Testis (tissue), 2 donors: ENCODE measurements at regions not wholly inside any gene's neighbourhood (a gene's known extent, or its start where the extent isn't known, plus 50 kb on each side); places are given as distances from the start of the nearest gene placed in this dataset.

Source experiments
- DNase-seq: peaks from one replicate; pipeline ENCODE4 v3.0.0-alpha.2; 2019
- H3K27ac ChIP-seq, 2 donors: fragments of 200-600 bp; sonication (generic); one replicate each; pipeline ENCODE4 v1.5.1; 2019
- H3K27me3 ChIP-seq: fragments of 200-600 bp; sonication (generic); one replicate; pipeline ENCODE4 v1.5.1; 2019
- H3K36me3 ChIP-seq: fragments of 200-600 bp; sonication (generic); one replicate; pipeline ENCODE4 v1.5.1; 2017; ENCODE audit warnings: low read depth; ENCODE audit errors: missing control alignments
- H3K4me1 ChIP-seq: fragments of 200-600 bp; sonication (generic); one replicate; pipeline ENCODE4 v1.5.1; 2019
- H3K4me3 ChIP-seq, 2 donors: fragments of 200-600 bp; sonication (generic); one replicate each; pipeline ENCODE4 v1.5.1; 2017 to 2019
- H3K9me3 ChIP-seq: fragments of 200-600 bp; sonication (generic); one replicate; pipeline ENCODE4 v1.5.1; 2017
- POLR2A ChIP-seq: fragments of 450-650 bp; IDR thresholded peaks from one replicate; pipeline ENCODE4 v1.6.1; 2017; ENCODE audit warnings: antibody characterized with exemption, mild to moderate bottlenecking, moderate library complexity
- WGBS, 2 donors: methylation state at CpG; one replicate each; pipeline ENCODE4 v1.1.5; 2018; 5-methylcytosine and 5-hydroxymethylcytosine counted together
- intact Hi-C: fragments of 100-400 bp; cut with DNase I; formaldehyde crosslinking; loops from one replicate; pipeline ENCODE4 v1.15.1; 2023; ENCODE audit warnings: low total_unique reads
- TF ChIP-seq, protein P1 (sequence below), 3 experiments: fragments of 450-650 bp in 2 of 3; fragments of 200-600 bp in 1 of 3; sonication (generic) in 1 of 3; IDR thresholded peaks; one replicate each; pipeline ENCODE4 v1.5.1; 2016 to 2019; ENCODE audit warnings: antibody characterized with exemption in 3 of 3, mild to moderate bottlenecking in 2 of 3, moderate library complexity in 1 of 3

DNA sequence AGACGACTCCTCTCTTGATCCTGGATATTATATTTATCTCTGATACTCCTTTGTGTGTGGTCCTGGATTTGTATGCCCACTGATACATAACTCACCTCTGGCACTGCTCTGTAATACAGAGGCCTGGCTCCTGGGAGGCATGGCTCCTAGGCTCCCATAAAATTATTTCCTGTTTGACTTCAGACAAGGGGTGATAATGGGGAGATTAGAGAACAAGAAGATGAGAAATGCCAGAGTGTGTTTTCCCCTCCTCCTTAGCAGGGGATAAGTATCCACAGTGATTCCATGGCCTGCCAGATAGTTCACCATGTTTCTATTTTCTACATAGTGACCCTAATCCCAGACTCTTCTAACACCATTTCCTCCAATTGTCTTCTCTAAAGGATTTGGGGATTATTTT lies 165.7 kb upstream of the PLSCR5 start:
- Histone ChIP-seq H3K4me1 (no peaks in the 10 kb centered on the region), H3K9me3 (no peaks in the 10 kb centered on the region), H3K27ac (no peak overlapping the region), H3K36me3 (no peaks in the 10 kb centered on the region), H3K27me3 (no peaks in the 10 kb centered on the region), H3K4me3 (no peak overlapping the region)
- intact Hi-C loops = no loop called here
- WGBS, 2 donors = 34 to 35% methylated on average over 1 of the region's 1 CpG
- no peak for TF ChIP-seq POLR2A
- TF ChIP-seq, protein P1, sequence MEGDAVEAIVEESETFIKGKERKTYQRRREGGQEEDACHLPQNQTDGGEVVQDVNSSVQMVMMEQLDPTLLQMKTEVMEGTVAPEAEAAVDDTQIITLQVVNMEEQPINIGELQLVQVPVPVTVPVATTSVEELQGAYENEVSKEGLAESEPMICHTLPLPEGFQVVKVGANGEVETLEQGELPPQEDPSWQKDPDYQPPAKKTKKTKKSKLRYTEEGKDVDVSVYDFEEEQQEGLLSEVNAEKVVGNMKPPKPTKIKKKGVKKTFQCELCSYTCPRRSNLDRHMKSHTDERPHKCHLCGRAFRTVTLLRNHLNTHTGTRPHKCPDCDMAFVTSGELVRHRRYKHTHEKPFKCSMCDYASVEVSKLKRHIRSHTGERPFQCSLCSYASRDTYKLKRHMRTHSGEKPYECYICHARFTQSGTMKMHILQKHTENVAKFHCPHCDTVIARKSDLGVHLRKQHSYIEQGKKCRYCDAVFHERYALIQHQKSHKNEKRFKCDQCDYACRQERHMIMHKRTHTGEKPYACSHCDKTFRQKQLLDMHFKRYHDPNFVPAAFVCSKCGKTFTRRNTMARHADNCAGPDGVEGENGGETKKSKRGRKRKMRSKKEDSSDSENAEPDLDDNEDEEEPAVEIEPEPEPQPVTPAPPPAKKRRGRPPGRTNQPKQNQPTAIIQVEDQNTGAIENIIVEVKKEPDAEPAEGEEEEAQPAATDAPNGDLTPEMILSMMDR (IDR thresholded peaks at IDR 0.05) = no peak
- no peak for DNase-seq

DNA sequence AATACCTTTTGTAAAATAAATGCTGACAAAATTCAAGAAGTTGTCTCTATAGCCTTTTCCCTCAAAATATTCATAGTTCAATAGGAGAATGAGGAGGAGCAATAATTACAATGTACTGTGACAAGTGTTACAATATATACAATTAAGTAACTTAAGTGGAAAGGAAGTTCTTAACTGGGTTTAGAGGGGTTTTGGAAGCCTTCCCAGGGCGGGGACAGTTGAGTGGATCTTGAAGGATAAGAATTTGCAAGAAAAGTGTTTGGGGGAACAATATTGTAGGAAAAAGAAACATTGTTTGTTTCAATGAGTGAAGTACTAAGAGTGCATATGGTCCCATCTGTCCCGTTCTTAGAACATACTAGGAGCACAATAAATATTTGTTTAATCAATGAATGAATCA lies 165.2 kb upstream of the PLSCR5 start:
- Histone ChIP-seq H3K36me3 (no peaks in the 10 kb centered on the region), H3K9me3 (no peaks in the 10 kb centered on the region), H3K4me3 (no peak overlapping the region), H3K27me3 (no peaks in the 10 kb centered on the region), H3K4me1 (no peaks in the 10 kb centered on the region), H3K27ac (no peak overlapping the region)
- 57 to 59% methylated on average over 2 of the region's 2 CpGs for WGBS, 2 donors
- DNase-seq = no peak
- TF ChIP-seq POLR2A = no peak
- TF ChIP-seq, protein P1 (IDR thresholded peaks at IDR 0.05) = no peak
- intact Hi-C loops = no loop called here

DNA sequence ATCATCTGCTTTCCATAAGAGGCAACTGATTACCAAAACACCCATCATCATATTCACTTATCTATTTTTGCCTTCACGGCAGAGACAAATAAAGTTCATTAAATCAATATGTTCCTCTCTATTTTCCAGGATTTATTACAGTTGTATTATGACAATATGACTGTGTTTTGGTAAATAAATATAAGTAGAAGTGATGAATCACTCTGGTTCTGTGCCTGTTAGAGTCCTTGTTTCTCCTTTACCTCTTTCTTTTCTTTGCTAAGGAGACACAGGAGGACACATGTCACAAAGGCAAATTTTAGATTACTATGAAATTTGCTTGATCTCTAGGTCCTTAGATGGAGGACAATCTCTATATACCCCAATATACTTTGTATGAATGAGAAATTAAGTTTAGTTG lies 152.6 kb upstream of the PLSCR5 start:
- Histone ChIP-seq H3K4me3 (no peak overlapping the region), H3K36me3 (no peaks in the 10 kb centered on the region), H3K27ac (no peak overlapping the region), H3K9me3 (no peaks in the 10 kb centered on the region), H3K27me3 (no peaks in the 10 kb centered on the region), H3K4me1 (no peaks in the 10 kb centered on the region)
- TF ChIP-seq POLR2A = no peak
- TF ChIP-seq, protein P1 (IDR thresholded peaks at IDR 0.05) = no peak
- no peak for DNase-seq
- intact Hi-C loops = no loop called here
- WGBS, 2 donors = 61 to 77% methylated on average over 1 of the region's 1 CpG

DNA sequence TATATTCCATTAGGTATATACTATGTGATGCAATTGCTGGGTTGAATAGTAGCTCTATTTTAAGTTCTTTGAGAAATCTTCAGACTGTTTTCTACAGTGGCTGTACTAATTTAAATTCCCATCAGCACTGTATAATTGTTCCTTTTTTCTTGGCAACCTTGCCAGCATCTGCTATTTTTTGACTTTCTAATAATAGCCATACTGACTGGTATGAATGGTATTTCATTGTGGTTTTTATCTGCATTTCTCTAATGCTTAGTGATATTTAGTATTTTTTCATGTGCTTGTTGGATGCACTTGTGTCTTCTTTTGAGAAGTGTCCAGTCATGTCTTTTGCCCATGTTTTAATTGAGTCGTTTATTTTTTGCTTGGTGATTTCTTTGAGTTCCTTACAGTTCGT lies 145.1 kb upstream of the PLSCR5 start:
- H3K27me3 ChIP-seq = no peaks in the 10 kb centered on the region
- H3K9me3 ChIP-seq = no peaks in the 10 kb centered on the region
- H3K36me3 ChIP-seq = no peaks in the 10 kb centered on the region
- no peak overlapping the region for H3K4me3 ChIP-seq
- DNase-seq = no peak
- TF ChIP-seq, protein P1 (IDR thresholded peaks at IDR 0.05) = no peak
- no peak for TF ChIP-seq POLR2A
- no peaks in the 10 kb centered on the region for H3K4me1 ChIP-seq
- 30 to 57% methylated on average over 2 of the region's 2 CpGs for WGBS, 2 donors
- intact Hi-C loops = no loop called here
- no peak overlapping the region for H3K27ac ChIP-seq

DNA sequence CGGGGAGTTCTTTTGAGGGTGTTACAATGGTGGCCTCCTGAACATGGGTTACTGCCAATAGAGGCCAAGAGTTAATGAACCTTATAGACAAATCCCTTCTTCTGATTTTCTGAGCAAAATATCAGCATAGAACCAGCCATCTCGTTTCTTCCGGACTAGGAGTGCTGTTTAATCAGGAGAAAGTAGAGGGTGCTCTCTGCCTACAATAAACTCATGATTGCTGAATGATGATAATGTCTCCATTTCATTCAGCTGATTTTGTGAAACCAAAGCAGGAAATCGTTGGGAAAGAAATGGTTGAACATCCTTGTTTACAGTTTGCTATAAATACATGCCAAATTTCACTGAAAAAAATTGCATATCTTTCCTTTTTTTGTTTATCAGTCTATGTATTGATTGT lies 142.8 kb upstream of the PLSCR5 start:
- Histone ChIP-seq H3K4me3 (no peak overlapping the region), H3K36me3 (no peaks in the 10 kb centered on the region), H3K27me3 (no peaks in the 10 kb centered on the region), H3K9me3 (no peaks in the 10 kb centered on the region), H3K27ac (no peak overlapping the region), H3K4me1 (no peaks in the 10 kb centered on the region)
- DNase-seq = no peak
- WGBS, 2 donors = 42 to 43% methylated on average over 4 of the region's 4 CpGs
- TF ChIP-seq, protein P1 (IDR thresholded peaks at IDR 0.05) = peak in 1 of 3 experiments; percentile 21
- TF ChIP-seq POLR2A = no peak
- intact Hi-C loops = no loop called here
